Ammon's horn (tissue), 1 donor: ENCODE measurements at regions not wholly inside any gene's neighbourhood (a gene's known extent, or its start where the extent isn't known, plus 50 kb on each side); places are given as distances from the start of the nearest gene placed in this dataset.
"Not testable (repeated sequence)": the region's sequence is repeated elsewhere in the genome, so short reads cannot be mapped to it uniquely, and the experiment has no call there.

Experiments used
- DNase-seq: peaks from one replicate; pipeline ENCODE4 v3.0.0-alpha.2; 2016; ENCODE audit warnings: low spot score

- DNase-seq = not testable (repeated sequence)
Measured at GRCh38 chr18:5830902-5831301, 64.4 kb downstream of the TMEM200C start.

- DNase-seq = no peak
Measured at GRCh38 chr18:5828913-5829312, 66.4 kb downstream of the TMEM200C start.

GRCh38 chr18:5825663-5826062 is 69.7 kb downstream of the TMEM200C start:
- no peak for DNase-seq

- no peak for DNase-seq
Measured at GRCh38 chr18:5824370-5824984, 70.8 kb downstream of the TMEM200C start.

DNA sequence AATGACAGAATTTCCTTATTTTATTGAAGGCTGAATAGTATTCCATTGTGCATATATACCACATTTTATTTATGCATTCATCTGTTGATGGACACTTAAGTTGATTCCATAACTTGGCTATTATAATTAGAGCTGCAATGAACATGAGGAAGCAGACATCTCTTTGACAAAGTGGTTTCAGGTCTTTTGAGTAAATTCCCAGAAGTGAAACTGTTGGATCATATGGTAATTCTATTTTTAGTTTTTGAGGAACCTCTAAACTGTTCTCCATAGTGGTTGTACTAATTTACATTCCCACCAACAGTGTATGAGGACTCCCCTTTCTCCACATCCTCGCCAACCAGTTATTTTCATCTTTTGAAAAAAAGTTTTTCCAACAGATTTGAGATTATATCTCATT is 77.5 kb downstream of the TMEM200C start:
- DNase-seq = no peak

DNA sequence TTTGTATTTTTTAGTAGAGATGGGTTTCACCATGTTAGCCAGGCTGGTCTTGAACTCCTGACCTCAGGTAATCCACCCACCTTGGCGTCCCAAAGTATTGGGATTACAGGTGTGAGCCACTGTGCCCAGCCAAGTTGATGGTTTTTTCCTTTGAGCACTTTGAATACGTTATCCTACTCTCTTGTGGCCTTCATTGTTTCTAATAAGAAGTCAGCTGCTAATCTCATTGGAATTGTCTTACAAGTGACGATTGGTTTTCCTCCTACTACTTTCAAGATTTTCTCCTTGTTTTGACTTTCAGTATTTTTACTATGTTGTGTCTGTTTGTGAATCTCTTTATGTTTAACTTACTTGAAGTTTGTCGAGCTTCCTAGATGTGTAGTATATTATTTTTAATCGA is 88.5 kb downstream of the TMEM200C start:
- DNase-seq = no peak

- no peak for DNase-seq
Measured at GRCh38 chr18:5787936-5788335, 107.4 kb downstream of the TMEM200C start.

DNA sequence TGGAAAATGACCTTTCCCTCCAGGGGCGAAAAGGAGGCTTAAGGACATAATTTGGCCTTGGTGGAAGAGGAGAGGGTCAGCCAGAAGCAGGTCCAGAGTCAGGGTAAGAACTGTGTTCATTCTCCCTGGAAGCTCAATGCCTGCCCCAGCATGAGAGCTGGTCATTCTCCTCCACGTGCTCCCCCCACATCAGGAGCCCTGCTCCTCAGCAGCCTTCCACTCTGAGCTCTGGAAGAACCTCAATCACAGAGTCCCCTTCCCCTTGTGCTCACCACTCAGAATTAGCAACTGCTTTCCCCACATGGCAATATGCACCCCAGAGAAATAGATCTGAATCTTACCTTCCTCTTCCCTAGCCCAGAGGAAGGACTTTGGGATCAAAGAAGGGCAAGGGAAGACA is 115.4 kb downstream of the TMEM200C start:
- DNase-seq = no peak

- no peak for DNase-seq
Measured at GRCh38 chr18:5772306-5773105, 122.8 kb downstream of the TMEM200C start.

- DNase-seq = no peak
Measured at GRCh38 chr18:5771343-5771742, 124.0 kb downstream of the TMEM200C start.

- DNase-seq = no peak
Measured at GRCh38 chr18:5770176-5770575, 125.1 kb downstream of the TMEM200C start.

GRCh38 chr18:5768454-5768853 is 126.9 kb downstream of the TMEM200C start:
- DNase-seq = no peak

- no peak for DNase-seq
Measured at GRCh38 chr18:5759194-5759593, 136.1 kb downstream of the TMEM200C start.

GRCh38 chr18:5756823-5757222 is 138.5 kb downstream of the TMEM200C start:
- DNase-seq = no peak

GRCh38 chr18:5747678-5748077 is 147.6 kb downstream of the TMEM200C start:
- DNase-seq = no peak

GRCh38 chr18:5746844-5747243 is 148.5 kb downstream of the TMEM200C start:
- no peak for DNase-seq

DNA sequence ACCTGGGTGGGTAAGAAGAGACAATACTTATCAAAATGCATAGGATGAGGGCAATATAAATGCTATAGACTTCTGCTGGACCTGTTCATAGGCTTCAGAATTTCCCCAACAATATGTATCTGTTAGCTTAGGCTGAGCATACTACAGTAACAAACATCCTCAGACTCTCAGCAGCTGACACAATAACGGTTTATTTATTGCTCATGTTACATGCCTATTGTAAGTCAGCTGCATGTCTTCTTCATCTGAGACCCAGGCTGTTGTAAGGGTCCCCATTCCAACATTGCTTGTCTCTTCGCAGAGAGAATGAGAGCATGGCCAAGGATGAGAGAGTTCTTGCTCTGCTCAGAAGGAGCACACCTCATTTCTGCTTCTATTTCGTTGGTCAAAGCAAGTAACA is 150.7 kb downstream of the TMEM200C start:
- DNase-seq = no peak

DNA sequence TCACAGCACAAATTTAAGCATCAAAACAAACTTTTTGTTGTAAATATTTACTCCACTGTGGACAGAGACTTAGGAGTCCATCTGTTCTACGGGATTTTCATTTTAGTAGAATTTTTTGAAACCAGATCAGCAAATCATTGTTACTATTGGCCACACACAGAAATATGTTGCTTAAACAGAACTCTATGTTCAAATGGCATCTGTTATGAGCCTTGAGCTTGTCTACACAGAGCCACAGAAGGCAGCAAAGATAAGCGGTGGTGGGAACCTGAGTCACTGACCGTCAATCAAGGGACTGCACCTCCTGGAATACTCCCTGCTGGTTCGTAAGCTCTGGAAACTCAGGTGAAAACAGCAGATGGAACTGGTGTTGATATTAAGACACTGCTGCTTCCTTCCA is 156.8 kb downstream of the TMEM200C start:
- DNase-seq = peak; percentile 5

GRCh38 chr18:5732318-5732717 is 163.0 kb downstream of the TMEM200C start:
- DNase-seq = no peak

DNA sequence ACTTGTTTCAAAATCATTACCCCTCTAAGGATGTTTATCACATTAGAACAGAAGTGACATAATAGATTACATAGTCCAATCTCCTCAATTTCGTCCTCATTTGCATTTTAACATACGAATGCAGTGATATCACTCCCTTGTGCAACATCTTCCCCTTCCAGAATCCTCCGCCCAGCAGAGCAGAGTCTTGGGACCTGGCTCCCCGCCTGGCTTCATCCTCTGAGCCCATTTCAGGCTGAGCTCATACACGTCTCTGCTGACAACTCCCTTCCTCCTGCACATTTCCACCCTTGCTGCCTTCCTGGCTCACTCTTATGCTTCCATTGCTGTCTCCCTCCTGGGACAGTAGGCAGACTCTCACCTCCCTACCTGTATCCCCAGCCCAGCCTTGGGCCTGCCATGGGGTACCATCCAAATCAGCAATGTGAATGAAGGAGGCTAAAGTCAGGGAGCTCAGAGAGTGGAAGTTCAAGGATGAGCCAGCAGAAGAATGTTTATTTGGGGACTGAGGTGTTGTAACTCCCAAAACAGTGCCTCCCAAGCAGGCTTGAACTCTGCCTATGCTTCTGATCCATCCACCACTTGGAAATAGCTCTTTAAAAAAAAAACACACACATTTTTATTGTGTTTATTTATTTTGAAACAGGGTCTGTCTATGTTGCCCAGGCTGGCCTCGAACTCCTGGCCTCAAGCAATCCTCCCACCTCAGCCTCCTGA is 165.2 kb downstream of the TMEM200C start:
- no peak for DNase-seq

GRCh38 chr18:5728531-5728930 is 166.8 kb downstream of the TMEM200C start:
- DNase-seq = no peak

DNA sequence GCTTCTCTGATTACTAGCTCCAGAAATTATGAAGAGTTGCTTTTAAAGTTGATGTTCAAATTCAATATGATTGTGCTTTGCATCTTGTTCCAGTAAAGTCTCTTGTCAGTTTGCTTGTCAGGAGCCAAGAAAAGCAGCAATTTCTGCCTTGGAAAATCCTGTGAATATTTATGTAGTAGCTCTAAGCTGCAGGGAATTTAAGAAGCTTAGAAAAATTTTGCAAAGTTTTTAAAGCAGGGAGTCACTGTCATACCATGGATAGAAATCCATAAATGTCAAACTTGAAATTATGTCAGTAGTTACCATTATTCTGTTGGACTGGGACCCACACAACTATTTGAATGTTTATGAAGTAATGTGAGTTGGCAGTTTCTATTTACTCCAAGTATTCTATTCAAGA is 169.3 kb downstream of the TMEM200C start:
- no peak for DNase-seq

DNA sequence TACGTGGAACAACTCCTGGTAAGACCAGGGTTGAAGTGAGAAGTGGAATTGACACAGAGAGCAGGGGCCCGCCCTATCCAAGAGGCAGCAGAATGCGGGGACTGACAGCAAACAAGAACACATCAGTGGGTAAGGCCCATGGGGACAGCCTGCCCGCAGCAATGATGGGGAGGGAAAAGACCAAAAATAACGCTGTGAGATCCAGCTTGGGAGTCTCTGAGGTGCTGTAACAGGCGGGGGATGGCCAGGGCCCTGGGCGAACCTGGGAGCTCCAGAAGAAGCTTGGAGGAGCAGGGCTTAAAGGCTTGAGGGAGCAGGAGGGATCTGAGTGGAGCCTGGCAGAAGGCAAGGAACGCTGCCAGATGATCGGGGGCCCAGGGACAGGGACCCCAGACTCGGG is 173.4 kb downstream of the TMEM200C start:
- no peak for DNase-seq
